Nephron progenitor cell (in vitro differentiated cells): ENCODE measurements at regions not wholly inside any gene's neighbourhood (a gene's known extent, or its start where the extent isn't known, plus 50 kb on each side); places are given as distances from the start of the nearest gene placed in this dataset.

Source experiments
- DNase-seq: peaks from one replicate; pipeline ENCODE4 v3.0.0; 2021
- H3K27ac Mint-ChIP-seq: 2 replicates; pipeline ENCODE4 v1.8.0; 2021; ENCODE audit warnings: mild to moderate bottlenecking, moderate library complexity, mixed read lengths
- H3K27me3 Mint-ChIP-seq: 2 replicates; pipeline ENCODE4 v1.8.0; 2021; ENCODE audit warnings: mild to moderate bottlenecking, low read depth, mixed read lengths; ENCODE audit not compliant: poor library complexity
- H3K36me3 Mint-ChIP-seq: 2 replicates; pipeline ENCODE4 v1.8.0; 2021; ENCODE audit warnings: low read depth, mixed read lengths
- H3K4me1 Mint-ChIP-seq: 2 replicates; pipeline ENCODE4 v1.8.0; 2021; ENCODE audit warnings: mixed read lengths
- H3K4me3 Mint-ChIP-seq: 2 replicates; pipeline ENCODE4 v1.8.0; 2021; ENCODE audit warnings: mild to moderate bottlenecking, moderate library complexity, mixed read lengths
- H3K9me3 Mint-ChIP-seq: 2 replicates; pipeline ENCODE4 v1.8.0; 2021; ENCODE audit warnings: mild to moderate bottlenecking, moderate library complexity, mixed read lengths
- CTCF ChIP-seq: fragments of 200-600 bp; sonication (generic); IDR thresholded peaks from 2 replicates; pipeline ENCODE4 v1.5.0; 2021; ENCODE audit warnings: antibody characterized with exemption

- no peak for DNase-seq
- no peak overlapping the region for H3K27ac Mint-ChIP-seq
- H3K4me3 Mint-ChIP-seq = no peak overlapping the region
- peaks cover 3% of the 10 kb centered on the region for H3K27me3 Mint-ChIP-seq
- no peaks in the 10 kb centered on the region for H3K4me1 Mint-ChIP-seq
- no peaks in the 10 kb centered on the region for H3K9me3 Mint-ChIP-seq
- TF ChIP-seq CTCF = no peak
- H3K36me3 Mint-ChIP-seq = no peaks in the 10 kb centered on the region
These were observed 495.4 kb downstream of the LMO7 start for GRCh38 chr13:76131551-76131950.

- Mint-ChIP-seq H3K36me3 (no peaks in the 10 kb centered on the region), H3K27ac (no peak overlapping the region), H3K27me3 (no peaks in the 10 kb centered on the region), H3K4me3 (no peak overlapping the region), H3K9me3 (peaks cover 14% of the 10 kb centered on the region), H3K4me1 (no peaks in the 10 kb centered on the region)
- DNase-seq = no peak
- no peak for TF ChIP-seq CTCF
These were observed 493.3 kb downstream of the LMO7 start for GRCh38 chr13:76129305-76130000.

DNA sequence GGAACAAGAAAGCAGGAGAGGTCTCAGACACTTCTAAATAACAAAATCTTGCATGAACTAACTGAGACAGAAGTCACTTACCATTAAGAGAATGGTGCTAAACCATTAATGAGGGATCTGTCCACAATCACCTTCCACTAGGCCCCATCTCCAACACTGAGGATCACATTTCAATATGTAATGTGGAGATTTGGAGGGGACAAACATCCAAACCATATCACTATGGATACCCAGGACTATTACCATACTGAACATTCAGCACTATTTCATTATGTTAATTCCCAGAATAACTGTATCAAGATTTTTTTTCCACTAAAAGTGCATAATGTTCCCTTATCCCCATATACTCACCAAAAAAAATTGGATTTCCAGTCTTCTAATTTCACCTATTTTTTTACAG, 491.8 kb downstream of the LMO7 start:
- H3K4me1 Mint-ChIP-seq = no peaks in the 10 kb centered on the region
- H3K27ac Mint-ChIP-seq = no peak overlapping the region
- peaks cover 29% of the 10 kb centered on the region for H3K9me3 Mint-ChIP-seq
- H3K4me3 Mint-ChIP-seq = no peak overlapping the region
- no peaks in the 10 kb centered on the region for H3K36me3 Mint-ChIP-seq
- no peaks in the 10 kb centered on the region for H3K27me3 Mint-ChIP-seq
- no peak for DNase-seq
- no peak for TF ChIP-seq CTCF

DNA sequence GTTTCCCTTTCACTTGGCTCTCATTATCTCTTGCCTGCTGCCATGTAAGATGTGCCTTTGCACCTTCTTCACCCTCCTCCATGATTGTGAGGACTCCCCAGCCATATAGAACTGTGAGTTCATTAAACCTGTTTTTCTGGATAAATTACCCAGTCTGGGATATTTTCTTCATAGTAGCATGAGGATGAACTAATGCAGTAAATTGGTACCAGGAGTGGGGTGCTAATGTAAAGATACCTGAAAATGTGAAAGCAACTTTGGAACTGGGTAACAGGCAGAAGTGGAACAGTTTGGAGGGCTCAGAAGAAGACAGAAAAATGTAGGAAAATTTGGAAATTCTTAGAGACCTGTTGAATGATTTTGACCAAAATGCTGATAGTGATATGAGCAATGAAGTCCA, 487.4 kb downstream of the LMO7 start:
- no peaks in the 10 kb centered on the region for H3K36me3 Mint-ChIP-seq
- H3K27me3 Mint-ChIP-seq = peaks cover 5% of the 10 kb centered on the region
- H3K9me3 Mint-ChIP-seq = peaks cover 42% of the 10 kb centered on the region
- H3K4me1 Mint-ChIP-seq = no peaks in the 10 kb centered on the region
- H3K4me3 Mint-ChIP-seq = no peak overlapping the region
- no peak for DNase-seq
- H3K27ac Mint-ChIP-seq = no peak overlapping the region
- no peak for TF ChIP-seq CTCF

GRCh38 chr13:76116751-76117360, 480.7 kb downstream of the LMO7 start:
- no peak for DNase-seq
- peaks cover 5% of the 10 kb centered on the region for H3K27me3 Mint-ChIP-seq
- no peak overlapping the region for H3K27ac Mint-ChIP-seq
- H3K4me1 Mint-ChIP-seq = no peaks in the 10 kb centered on the region
- TF ChIP-seq CTCF = no peak
- H3K9me3 Mint-ChIP-seq = peaks cover 4% of the 10 kb centered on the region
- H3K4me3 Mint-ChIP-seq = no peak overlapping the region
- no peaks in the 10 kb centered on the region for H3K36me3 Mint-ChIP-seq

DNA sequence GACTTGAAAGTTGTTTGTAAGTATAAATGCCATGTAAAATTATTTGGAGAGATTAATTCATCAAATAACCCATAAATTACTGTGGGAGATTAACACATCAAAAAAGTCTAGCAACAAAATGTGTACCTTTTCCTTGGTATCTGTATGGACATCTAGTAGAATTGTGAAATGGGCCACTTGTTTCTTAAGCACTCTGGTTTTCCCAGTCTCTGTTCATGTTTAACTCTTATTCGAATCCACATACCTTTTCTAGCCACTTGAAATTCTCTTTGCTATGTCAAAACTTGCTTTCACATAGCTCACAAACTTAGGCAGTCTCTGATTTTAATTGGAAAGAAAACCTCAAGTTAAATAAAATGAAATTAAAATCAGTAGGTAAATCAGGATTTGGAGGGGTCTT, 470.6 kb downstream of the LMO7 start:
- Mint-ChIP-seq H3K9me3 (peaks cover 21% of the 10 kb centered on the region), H3K36me3 (no peaks in the 10 kb centered on the region), H3K4me3 (no peak overlapping the region), H3K27ac (no peak overlapping the region), H3K27me3 (peaks cover 3% of the 10 kb centered on the region), H3K4me1 (no peaks in the 10 kb centered on the region)
- TF ChIP-seq CTCF = no peak
- no peak for DNase-seq
